ENCODE measurements at regions not wholly inside any gene's neighbourhood (a gene's known extent, or its start where the extent isn't known, plus 50 kb on each side); places are given as distances from the start of the nearest gene placed in this dataset.

- TF ChIP-seq PRDM10 (IDR thresholded peaks at IDR 0.05; ENCODE audit: partially characterized antibody): no peak
- TF ChIP-seq PHF8 (IDR thresholded peaks at IDR 0.05; ENCODE audit: borderline replicate concordance, low read length): no peak
- TF ChIP-seq PTRF (tag; IDR thresholded peaks at IDR 0.05): no peak
- TF ChIP-seq HEY1 (CRISPR knock-in tag; IDR thresholded peaks at IDR 0.05; ENCODE audit: borderline replicate concordance): no peak
- TF ChIP-seq ZNF79 (CRISPR knock-in tag; IDR thresholded peaks at IDR 0.05; ENCODE audit: low read depth): no peak
- TF ChIP-seq RBM15 (IDR thresholded peaks at IDR 0.05; ENCODE audit: insufficient read depth, low read length): no peak
These were observed 833.8 kb downstream of the JRKL start (continued) for GRCh38 chr11:97223647-97224046.

- no peak for DNase-seq (ENCODE audit: extremely low read depth in 1 of 4, low spot score in 3 of 4)
- Histone ChIP-seq H3K9me1 (ENCODE audit: control insufficient read depth, insufficient read depth, low read length) (no peaks in the 10 kb centered on the region), H3K36me3 (ENCODE audit: control insufficient read depth, insufficient read depth, low read length) (no peaks in the 10 kb centered on the region), H3K27ac (ENCODE audit: extremely low read depth, low read depth, low read length) (no peak overlapping the region), H3K4me3 (no peak overlapping the region), H3K9me3 (replicated peaks; ENCODE audit: control insufficient read depth, insufficient read depth, low read depth, low read length) (no peaks in the 10 kb centered on the region), H2AFZ (ENCODE audit: low read depth, low read length) (no peak overlapping the region), H4K20me1 (replicated peaks; ENCODE audit: control insufficient read depth, insufficient read depth, low read length) (no peaks in the 10 kb centered on the region), H3K4me2 (ENCODE audit: insufficient read depth, low read length) (no peak overlapping the region), H3K9ac (ENCODE audit: insufficient read depth in 1 of 2, low read depth in 2 of 2, low read length in 2 of 2) (no peak overlapping the region), H3K4me1 (replicated peaks in 1 of 2; ENCODE audit: control insufficient read depth in 2 of 2, insufficient read depth in 2 of 2, low read length in 2 of 2) (no peaks in the 10 kb centered on the region), H3K27me3 (ENCODE audit: control insufficient read depth in 2 of 2, insufficient read depth in 2 of 2, low read length in 2 of 2) (no peaks in the 10 kb centered on the region), H3K79me2 (ENCODE audit: control insufficient read depth, insufficient read depth, low read length) (no peaks in the 10 kb centered on the region)
- in situ Hi-C loops (cut with MboI) (no loop called here), intact Hi-C loops (cut with micrococcal nuclease) (no loop called here)
- no TSS peak for BruUV-seq (replicated peaks)
- WGBS (ENCODE audit: insufficient coverage, low coverage, missing lambda C conversion rate): 0% methylated on average over 4 of the region's 4 CpGs
- CTCF ChIA-PET (ENCODE audit: low intra/inter-chr PET ratio): no interaction called here
- POLR2A ChIA-PET: no interaction called here
- FAIRE-seq: no peak
- ATAC-seq: no peak
- TF ChIP-seq EWSR1 (IDR thresholded peaks at IDR 0.05; ENCODE audit: borderline replicate concordance, low read depth, partially characterized antibody): no peak
- no peak for TF ChIP-seq PHB2 (IDR thresholded peaks at IDR 0.05; ENCODE audit: low read depth)
- no peak for TF ChIP-seq ZFP36 (IDR thresholded peaks at IDR 0.05; ENCODE audit: low read depth, low read length, partially characterized antibody)
- no peak for TF ChIP-seq MBD1 (CRISPR knock-in tag; IDR thresholded peaks at IDR 0.05)
- no peak for TF ChIP-seq BHLHE40 (IDR thresholded peaks at IDR 0.05; ENCODE audit: low read length)
- no peak for TF ChIP-seq ZNF280B (CRISPR knock-in tag; IDR thresholded peaks at IDR 0.05)
- no peak for TF ChIP-seq ZNF766 (CRISPR knock-in tag; conservative IDR thresholded peaks at IDR 0.05)
- TF ChIP-seq ZBTB26 (CRISPR knock-in tag; IDR thresholded peaks at IDR 0.05): no peak
- no peak for TF ChIP-seq EHMT2 (IDR thresholded peaks at IDR 0.05)
These were observed 834.6 kb downstream of the JRKL start for GRCh38 chr11:97224396-97224795.

Measured in K562 (cell line).